A549 (cell line): ENCODE measurements at regions not wholly inside any gene's neighbourhood (a gene's known extent, or its start where the extent isn't known, plus 50 kb on each side); places are given as distances from the start of the nearest gene placed in this dataset.

Source experiments
- ATAC-seq, 2 experiments: fragments of 200-7000 bp in 1 of 2; fragments of >200 bp in 1 of 2; cut with Nextera tagmentation in 1 of 2; cut with Tn5 transposase in 1 of 2; 3 replicates each; pipeline versions ENCODE4 v1.8.0 to v1.9.1; 2018 to 2020; ENCODE audit warnings: mild to moderate bottlenecking in 1 of 2, moderate library complexity in 1 of 2
- CTCF ChIA-PET: fragments of 300-600 bp; sonication (Branson Sonifier 250); formaldehyde crosslinking; extraction: SDS; loops from one replicate; lab custom pipeline; 2021; ENCODE audit warnings: antibody characterized with exemption, inconsistent platforms; lab: Yijun Ruan, JAX
- POLR2A ChIA-PET: fragments of 350-600 bp; formaldehyde crosslinking; extraction: SDS; loops from one replicate; lab custom pipeline; 2021; ENCODE audit warnings: antibody characterized with exemption, inconsistent platforms; lab: Yijun Ruan, JAX
- DNase-seq, 2 experiments: peaks; one replicate each; pipeline versions ENCODE4 v3.0.0 to v3.0.0-alpha.2; 2011 to 2016; ENCODE audit warnings: low read depth in 1 of 2, low spot score in 1 of 2
- FAIRE-seq: peaks from 2 replicates; lab custom pipeline; 2011; peaks lifted over from hg19 to GRCh38; lab: Jason Lieb, UNC
- H3K27ac ChIP-seq, 2 experiments: fragments of >200 bp; sonication (Bioruptor Twin); formaldehyde crosslinking; 3 replicates each; pipeline ENCODE4 v1.5.1; 2016 to 2017
- H3K4me1 ChIP-seq: fragments of >200 bp; sonication (Bioruptor Twin); formaldehyde crosslinking; 3 replicates; pipeline ENCODE4 v1.6.1; 2016
- H3K4me2 ChIP-seq: fragments of >200 bp; sonication (Bioruptor Twin); formaldehyde crosslinking; 3 replicates; pipeline ENCODE4 v1.6.1; 2016
- H3K4me3 ChIP-seq: fragments of >200 bp; sonication (Bioruptor Twin); formaldehyde crosslinking; 3 replicates; pipeline ENCODE4 v1.5.1; 2016
- H3K9me3 ChIP-seq: fragments of >200 bp; sonication (Bioruptor Twin); formaldehyde crosslinking; 3 replicates; pipeline ENCODE4 v1.6.1; 2016
- CHD4 ChIP-seq: fragments of 200-600 bp; sonication (generic); IDR thresholded peaks from 2 replicates; pipeline ENCODE4 v1.6.1; 2016; ENCODE audit warnings: antibody characterized with exemption, mild to moderate bottlenecking, borderline replicate concordance
- EHMT2 ChIP-seq: fragments of 200-600 bp; sonication (generic); IDR thresholded peaks from 2 replicates; pipeline ENCODE4 v1.6.1; 2016; ENCODE audit warnings: antibody characterized with exemption, low read depth, mild to moderate bottlenecking, moderate library complexity
- ESRRA ChIP-seq: fragments of 150-350 bp; IDR thresholded peaks from 2 replicates; pipeline ENCODE4 v1.6.1; 2014; ENCODE audit warnings: mild to moderate bottlenecking, low read length, borderline replicate concordance
- FOSB ChIP-seq: fragments of 250-450 bp; sonication (Bioruptor Pico); IDR thresholded peaks from 2 replicates; pipeline ENCODE4 v1.5.0; 2020; ENCODE audit warnings: mild to moderate bottlenecking, moderate library complexity
- FOSL2 ChIP-seq, 2 experiments: fragments of 450-650 bp in 1 of 2; fragments of >200 bp in 1 of 2; sonication (Bioruptor Twin) in 1 of 2; formaldehyde crosslinking; IDR thresholded peaks; 2 replicates each; pipeline versions ENCODE4 v1.5.0 to v1.6.1; 2016 to 2020; ENCODE audit warnings: mild to moderate bottlenecking in 1 of 2, moderate library complexity in 1 of 2
- HOXB5 ChIP-seq: fragments of 250-450 bp; sonication (Bioruptor Pico); IDR thresholded peaks from 2 replicates; pipeline ENCODE4 v1.5.0; 2020; ENCODE audit warnings: mild to moderate bottlenecking, moderate library complexity
- JUN ChIP-seq, 2 experiments: fragments of >200 bp; sonication (Bioruptor Twin); formaldehyde crosslinking; IDR thresholded peaks; 2 replicates in 1 of 2; 3 replicates in 1 of 2; pipeline ENCODE4 v1.6.1; 2016 to 2017
- MAFK ChIP-seq: fragments of 450-650 bp; IDR thresholded peaks from 2 replicates; pipeline ENCODE4 v1.6.1; 2014; ENCODE audit not compliant: partially characterized antibody
- MYC ChIP-seq: IDR thresholded peaks from 2 replicates; pipeline ENCODE4 v1.6.1; 2012; ENCODE audit warnings: mild to moderate bottlenecking, inconsistent platforms, low read length, improper control_type of control experiment, borderline replicate concordance
- NFE2L2 ChIP-seq: fragments of 150-350 bp; conservative IDR thresholded peaks from 2 replicates; pipeline ENCODE4 v1.6.1; 2014; ENCODE audit warnings: low read length
- NPAS2 ChIP-seq: fragments of 250-450 bp; sonication (Bioruptor Pico); IDR thresholded peaks from 2 replicates; pipeline ENCODE4 v1.8.0; 2022; ENCODE audit warnings: mild to moderate bottlenecking, moderate library complexity, borderline replicate concordance
- POLR2AphosphoS2 ChIP-seq: conservative IDR thresholded peaks from 2 replicates; pipeline ENCODE4 v1.6.1; 2012; ENCODE audit warnings: low read length, improper control_type of control experiment, inconsistent platforms
- REST ChIP-seq: fragments of 200-600 bp; sonication (generic); IDR thresholded peaks from 2 replicates; pipeline ENCODE4 v1.6.1; 2016; ENCODE audit warnings: antibody characterized with exemption, mild to moderate bottlenecking, moderate library complexity
- RFX5 ChIP-seq: fragments of 450-650 bp; IDR thresholded peaks from 2 replicates; pipeline ENCODE4 v1.7.1; 2014; ENCODE audit warnings: antibody characterized with exemption, mild to moderate bottlenecking, moderate library complexity
- RNF2 ChIP-seq: fragments of 200-600 bp; sonication (generic); IDR thresholded peaks from 2 replicates; pipeline ENCODE4 v1.6.1; 2016; ENCODE audit warnings: low read depth, mild to moderate bottlenecking, antibody characterized with exemption, moderate library complexity, borderline replicate concordance
- SMC3 ChIP-seq: fragments of >200 bp; sonication (Bioruptor Twin); formaldehyde crosslinking; IDR thresholded peaks from 3 replicates; pipeline ENCODE4 v1.6.1; 2018; ENCODE audit warnings: inconsistent platforms
- SREBF2 ChIP-seq: fragments of 450-650 bp; IDR thresholded peaks from 2 replicates; pipeline ENCODE4 v1.6.1; 2014; ENCODE audit warnings: mild to moderate bottlenecking, moderate library complexity
- ZFP36 ChIP-seq: fragments of 450-650 bp; IDR thresholded peaks from 2 replicates; pipeline ENCODE4 v1.6.1; 2014; ENCODE audit warnings: borderline replicate concordance; ENCODE audit not compliant: partially characterized antibody
- ZSCAN20 ChIP-seq: fragments of 250-450 bp; sonication (Bioruptor Pico); IDR thresholded peaks from 2 replicates; pipeline ENCODE4 v1.8.0; 2022; ENCODE audit warnings: mild to moderate bottlenecking, moderate library complexity
- WGBS: methylation state at CpG from one replicate; pipeline ENCODE4 v1.1.6; 2017; ENCODE audit errors: missing lambda C conversion rate; 5-methylcytosine and 5-hydroxymethylcytosine counted together
- TF ChIP-seq, protein P1 (sequence below): IDR thresholded peaks from 2 replicates; pipeline ENCODE4 v1.6.1; 2012
- TF ChIP-seq, protein P2 (sequence below): fragments of 250-450 bp; sonication (Bioruptor Pico); IDR thresholded peaks from 2 replicates; pipeline ENCODE4 v1.5.0; 2020; ENCODE audit warnings: low read depth, mild to moderate bottlenecking, moderate library complexity
- TF ChIP-seq, protein P3 (sequence below): IDR thresholded peaks from 2 replicates; pipeline ENCODE4 v1.6.1; 2012
- TF ChIP-seq, protein P4 (sequence below): fragments of >200 bp; sonication (Bioruptor Twin); formaldehyde crosslinking; IDR thresholded peaks from 3 replicates; pipeline ENCODE4 v1.5.1; 2016

DNA sequence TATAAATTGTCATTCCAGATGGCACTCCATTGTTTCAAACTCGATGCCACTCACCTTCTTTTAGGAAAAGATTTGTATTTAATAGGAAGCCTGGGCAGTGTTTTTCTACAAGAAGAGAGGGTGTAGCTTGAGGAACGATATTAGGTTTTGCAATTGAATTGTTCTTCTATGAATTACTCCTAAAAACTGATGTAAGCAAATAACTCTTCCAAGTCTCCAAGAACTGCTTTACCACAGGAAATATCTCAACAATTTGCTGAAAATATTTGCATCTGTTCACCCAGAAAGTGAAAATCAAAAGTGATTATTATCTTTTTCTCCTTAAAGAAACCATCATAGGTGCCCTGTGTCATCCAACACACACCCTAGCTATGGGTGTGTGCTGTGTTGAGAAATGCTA is 261.3 kb upstream of the MEOX2 start:
- FAIRE-seq, result no peak
- ChIA-PET CTCF (no interaction called here), POLR2A (no interaction called here)
- Histone ChIP-seq H3K4me3 (no peak overlapping the region), H3K4me2 (no peak overlapping the region), H3K4me1 (no peaks in the 10 kb centered on the region), H3K27ac (no peak overlapping the region), H3K9me3 (no peaks in the 10 kb centered on the region)
- TF ChIP-seq ZFP36, result no peak
- no peak for ATAC-seq
- 0% methylated on average over 2 of the region's 2 CpGs for WGBS
- DNase-seq, result no peak

DNA sequence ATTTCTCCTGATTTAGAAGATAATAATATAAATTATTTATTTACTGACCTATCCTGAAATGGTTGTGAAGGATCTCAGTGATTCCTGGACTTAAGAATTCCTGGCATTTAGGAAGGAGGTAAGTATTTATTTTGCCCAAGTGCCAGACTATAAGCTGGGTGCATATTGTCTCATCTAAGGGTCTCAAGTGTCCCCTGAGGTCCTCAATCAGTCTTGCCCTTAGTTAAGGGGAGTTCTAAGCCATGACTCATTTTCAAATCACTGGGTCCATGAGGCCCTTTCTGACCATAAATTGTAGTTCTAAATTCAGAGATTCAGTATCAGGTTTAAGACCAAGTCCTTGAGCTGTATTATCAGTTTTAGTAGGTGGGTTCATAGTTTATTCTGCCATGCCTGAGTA is 251.6 kb upstream of the MEOX2 start:
- ChIA-PET CTCF (no interaction called here), POLR2A (no interaction called here)
- Histone ChIP-seq H3K4me3 (no peak overlapping the region), H3K4me2 (no peak overlapping the region), H3K27ac (no peak overlapping the region), H3K4me1 (no peaks in the 10 kb centered on the region), H3K9me3 (no peaks in the 10 kb centered on the region)
- FAIRE-seq (no peak), ATAC-seq (no peak), DNase-seq (no peak)
- TF ChIP-seq FOSL2 (IDR thresholded peaks at IDR 0.05), result no peak
- no peak for TF ChIP-seq FOSL2 (CRISPR knock-in tag; IDR thresholded peaks at IDR 0.05)
- TF ChIP-seq RNF2, result no peak
- TF ChIP-seq NPAS2 (CRISPR knock-in tag), result no peak
- no peak for TF ChIP-seq NFE2L2
- TF ChIP-seq FOSB, result no peak
- no peak for TF ChIP-seq RFX5
- TF ChIP-seq, protein P1, sequence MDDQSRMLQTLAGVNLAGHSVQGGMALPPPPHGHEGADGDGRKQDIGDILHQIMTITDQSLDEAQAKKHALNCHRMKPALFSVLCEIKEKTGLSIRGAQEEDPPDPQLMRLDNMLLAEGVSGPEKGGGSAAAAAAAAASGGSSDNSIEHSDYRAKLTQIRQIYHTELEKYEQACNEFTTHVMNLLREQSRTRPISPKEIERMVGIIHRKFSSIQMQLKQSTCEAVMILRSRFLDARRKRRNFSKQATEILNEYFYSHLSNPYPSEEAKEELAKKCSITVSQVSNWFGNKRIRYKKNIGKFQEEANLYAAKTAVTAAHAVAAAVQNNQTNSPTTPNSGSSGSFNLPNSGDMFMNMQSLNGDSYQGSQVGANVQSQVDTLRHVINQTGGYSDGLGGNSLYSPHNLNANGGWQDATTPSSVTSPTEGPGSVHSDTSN, result no peak
- TF ChIP-seq, protein P2, sequence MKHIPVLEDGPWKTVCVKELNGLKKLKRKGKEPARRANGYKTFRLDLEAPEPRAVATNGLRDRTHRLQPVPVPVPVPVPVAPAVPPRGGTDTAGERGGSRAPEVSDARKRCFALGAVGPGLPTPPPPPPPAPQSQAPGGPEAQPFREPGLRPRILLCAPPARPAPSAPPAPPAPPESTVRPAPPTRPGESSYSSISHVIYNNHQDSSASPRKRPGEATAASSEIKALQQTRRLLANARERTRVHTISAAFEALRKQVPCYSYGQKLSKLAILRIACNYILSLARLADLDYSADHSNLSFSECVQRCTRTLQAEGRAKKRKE (CRISPR knock-in tag), result no peak
- TF ChIP-seq ESRRA, result no peak
- no peak for TF ChIP-seq REST
- no peak for TF ChIP-seq CHD4
- TF ChIP-seq SMC3, result no peak
- TF ChIP-seq ZFP36, result no peak
- no peak for TF ChIP-seq HOXB5
- no peak for TF ChIP-seq EHMT2
- TF ChIP-seq POLR2AphosphoS2, result no peak

- no peak overlapping the region for H3K27ac ChIP-seq
- CTCF ChIA-PET, result no interaction called here
- no peak overlapping the region for H3K4me2 ChIP-seq
- no peak overlapping the region for H3K4me3 ChIP-seq
- no peak for DNase-seq
- TF ChIP-seq SREBF2 (no peak), ZFP36 (no peak), NPAS2 (CRISPR knock-in tag) (no peak), MAFK (no peak), FOSL2 (IDR thresholded peaks at IDR 0.05) (no peak), FOSL2 (CRISPR knock-in tag; IDR thresholded peaks at IDR 0.05) (no peak), ZSCAN20 (no peak), SMC3 (no peak), JUN (IDR thresholded peaks at IDR 0.05) (no peak), MYC (no peak)
- TF ChIP-seq, protein P3, sequence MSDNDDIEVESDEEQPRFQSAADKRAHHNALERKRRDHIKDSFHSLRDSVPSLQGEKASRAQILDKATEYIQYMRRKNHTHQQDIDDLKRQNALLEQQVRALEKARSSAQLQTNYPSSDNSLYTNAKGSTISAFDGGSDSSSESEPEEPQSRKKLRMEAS, result no peak
- TF ChIP-seq, protein P4, sequence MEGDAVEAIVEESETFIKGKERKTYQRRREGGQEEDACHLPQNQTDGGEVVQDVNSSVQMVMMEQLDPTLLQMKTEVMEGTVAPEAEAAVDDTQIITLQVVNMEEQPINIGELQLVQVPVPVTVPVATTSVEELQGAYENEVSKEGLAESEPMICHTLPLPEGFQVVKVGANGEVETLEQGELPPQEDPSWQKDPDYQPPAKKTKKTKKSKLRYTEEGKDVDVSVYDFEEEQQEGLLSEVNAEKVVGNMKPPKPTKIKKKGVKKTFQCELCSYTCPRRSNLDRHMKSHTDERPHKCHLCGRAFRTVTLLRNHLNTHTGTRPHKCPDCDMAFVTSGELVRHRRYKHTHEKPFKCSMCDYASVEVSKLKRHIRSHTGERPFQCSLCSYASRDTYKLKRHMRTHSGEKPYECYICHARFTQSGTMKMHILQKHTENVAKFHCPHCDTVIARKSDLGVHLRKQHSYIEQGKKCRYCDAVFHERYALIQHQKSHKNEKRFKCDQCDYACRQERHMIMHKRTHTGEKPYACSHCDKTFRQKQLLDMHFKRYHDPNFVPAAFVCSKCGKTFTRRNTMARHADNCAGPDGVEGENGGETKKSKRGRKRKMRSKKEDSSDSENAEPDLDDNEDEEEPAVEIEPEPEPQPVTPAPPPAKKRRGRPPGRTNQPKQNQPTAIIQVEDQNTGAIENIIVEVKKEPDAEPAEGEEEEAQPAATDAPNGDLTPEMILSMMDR, result no peak
- TF ChIP-seq, all 56 proteins: peak for 0
- FAIRE-seq, result no peak
- POLR2A ChIA-PET, result no interaction called here
- Histone ChIP-seq H3K4me1 (no peaks in the 10 kb centered on the region), H3K9me3 (no peaks in the 10 kb centered on the region)
- ATAC-seq, result no peak
Measured at GRCh38 chr7:15937571-15937970, 251.1 kb upstream of the MEOX2 start.
